ENCODE measurements at regions not wholly inside any gene's neighbourhood (a gene's known extent, or its start where the extent isn't known, plus 50 kb on each side); places are given as distances from the start of the nearest gene placed in this dataset.

DNA sequence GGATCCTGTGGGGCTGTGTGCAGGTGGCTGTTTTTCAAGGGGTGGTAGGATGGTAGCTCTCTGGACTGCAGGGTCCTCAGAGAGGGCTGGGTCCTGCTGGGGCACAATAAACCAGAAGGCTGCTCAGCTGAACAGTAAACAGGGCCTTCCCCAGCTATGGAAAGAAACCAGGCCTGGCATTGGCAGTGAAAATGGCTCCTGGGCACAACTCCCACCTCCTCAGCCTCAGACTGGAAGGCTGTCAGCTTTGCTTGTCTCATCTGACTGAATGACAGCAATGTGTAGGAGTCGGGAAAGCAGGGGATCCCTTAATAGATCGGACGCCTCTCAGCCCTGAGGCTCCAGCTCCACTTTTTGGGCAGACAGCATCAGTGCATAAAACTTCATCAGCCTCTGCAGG lies 59.8 kb upstream of the NLRP1 start:
- Mint-ChIP-seq H3K4me1 (no peaks in the 10 kb centered on the region), H3K36me3 (ENCODE audit: low read depth) (no peaks in the 10 kb centered on the region), H3K4me3 (no peak overlapping the region), H3K9me3 (no peaks in the 10 kb centered on the region), H3K27ac (no peak overlapping the region), H3K27me3 (ENCODE audit: insufficient read depth, low read depth, poor library complexity) (peaks cover 2% of the 10 kb centered on the region)
- Histone ChIP-seq H3K27ac (ENCODE audit: low read depth) (no peak overlapping the region), H3K36me3 (ENCODE audit: insufficient read depth) (no peaks in the 10 kb centered on the region), H3K9me2 (ENCODE audit: insufficient read depth) (peaks cover 3% of the 10 kb centered on the region; the same call in 1 of the 2 replicates), H4K20me1 (replicated peaks; ENCODE audit: insufficient read depth) (no peaks in the 10 kb centered on the region), H3K4me1 (ENCODE audit: insufficient read depth) (no peaks in the 10 kb centered on the region), H3K79me2 (replicated peaks; ENCODE audit: insufficient read depth) (no peaks in the 10 kb centered on the region), H2AFZ (no peak overlapping the region), H3K4me2 (no peak overlapping the region), H3F3A (replicated peaks; ENCODE audit: low read depth) (no peaks in the 10 kb centered on the region), H3K27me3 (ENCODE audit: insufficient read depth) (no peaks in the 10 kb centered on the region), H3K4me3 (no peak overlapping the region)
- DNase-seq (ENCODE audit: low spot score) (no peak), ATAC-seq (no peak)
- TF ChIP-seq CREB1 (CRISPR knock-in tag; IDR thresholded peaks at IDR 0.05; ENCODE audit: low read depth) (no peak), EZH2phosphoT487 (IDR thresholded peaks at IDR 0.05; ENCODE audit: unreplicated experiment) (no peak), NANOG (IDR thresholded peaks at IDR 0.05; ENCODE audit: borderline replicate concordance) (no peak), ZNF114 (CRISPR knock-in tag; IDR thresholded peaks at IDR 0.05) (no peak), POLR2AphosphoS5 (IDR thresholded peaks at IDR 0.05; ENCODE audit: low read depth) (no peak), EZH2 (IDR thresholded peaks at IDR 0.05; ENCODE audit: low read depth, unreplicated experiment) (no peak), JUNB (IDR thresholded peaks at IDR 0.05; ENCODE audit: unreplicated experiment) (no peak), ZNF331 (CRISPR knock-in tag; IDR thresholded peaks at IDR 0.05; ENCODE audit: low read depth) (no peak), STAT1 (IDR thresholded peaks at IDR 0.05; ENCODE audit: unreplicated experiment) (no peak)
- TF ChIP-seq, protein P1, sequence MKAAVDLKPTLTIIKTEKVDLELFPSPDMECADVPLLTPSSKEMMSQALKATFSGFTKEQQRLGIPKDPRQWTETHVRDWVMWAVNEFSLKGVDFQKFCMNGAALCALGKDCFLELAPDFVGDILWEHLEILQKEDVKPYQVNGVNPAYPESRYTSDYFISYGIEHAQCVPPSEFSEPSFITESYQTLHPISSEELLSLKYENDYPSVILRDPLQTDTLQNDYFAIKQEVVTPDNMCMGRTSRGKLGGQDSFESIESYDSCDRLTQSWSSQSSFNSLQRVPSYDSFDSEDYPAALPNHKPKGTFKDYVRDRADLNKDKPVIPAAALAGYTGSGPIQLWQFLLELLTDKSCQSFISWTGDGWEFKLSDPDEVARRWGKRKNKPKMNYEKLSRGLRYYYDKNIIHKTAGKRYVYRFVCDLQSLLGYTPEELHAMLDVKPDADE (IDR thresholded peaks at IDR 0.05), result no peak
- TF ChIP-seq, protein P2, sequence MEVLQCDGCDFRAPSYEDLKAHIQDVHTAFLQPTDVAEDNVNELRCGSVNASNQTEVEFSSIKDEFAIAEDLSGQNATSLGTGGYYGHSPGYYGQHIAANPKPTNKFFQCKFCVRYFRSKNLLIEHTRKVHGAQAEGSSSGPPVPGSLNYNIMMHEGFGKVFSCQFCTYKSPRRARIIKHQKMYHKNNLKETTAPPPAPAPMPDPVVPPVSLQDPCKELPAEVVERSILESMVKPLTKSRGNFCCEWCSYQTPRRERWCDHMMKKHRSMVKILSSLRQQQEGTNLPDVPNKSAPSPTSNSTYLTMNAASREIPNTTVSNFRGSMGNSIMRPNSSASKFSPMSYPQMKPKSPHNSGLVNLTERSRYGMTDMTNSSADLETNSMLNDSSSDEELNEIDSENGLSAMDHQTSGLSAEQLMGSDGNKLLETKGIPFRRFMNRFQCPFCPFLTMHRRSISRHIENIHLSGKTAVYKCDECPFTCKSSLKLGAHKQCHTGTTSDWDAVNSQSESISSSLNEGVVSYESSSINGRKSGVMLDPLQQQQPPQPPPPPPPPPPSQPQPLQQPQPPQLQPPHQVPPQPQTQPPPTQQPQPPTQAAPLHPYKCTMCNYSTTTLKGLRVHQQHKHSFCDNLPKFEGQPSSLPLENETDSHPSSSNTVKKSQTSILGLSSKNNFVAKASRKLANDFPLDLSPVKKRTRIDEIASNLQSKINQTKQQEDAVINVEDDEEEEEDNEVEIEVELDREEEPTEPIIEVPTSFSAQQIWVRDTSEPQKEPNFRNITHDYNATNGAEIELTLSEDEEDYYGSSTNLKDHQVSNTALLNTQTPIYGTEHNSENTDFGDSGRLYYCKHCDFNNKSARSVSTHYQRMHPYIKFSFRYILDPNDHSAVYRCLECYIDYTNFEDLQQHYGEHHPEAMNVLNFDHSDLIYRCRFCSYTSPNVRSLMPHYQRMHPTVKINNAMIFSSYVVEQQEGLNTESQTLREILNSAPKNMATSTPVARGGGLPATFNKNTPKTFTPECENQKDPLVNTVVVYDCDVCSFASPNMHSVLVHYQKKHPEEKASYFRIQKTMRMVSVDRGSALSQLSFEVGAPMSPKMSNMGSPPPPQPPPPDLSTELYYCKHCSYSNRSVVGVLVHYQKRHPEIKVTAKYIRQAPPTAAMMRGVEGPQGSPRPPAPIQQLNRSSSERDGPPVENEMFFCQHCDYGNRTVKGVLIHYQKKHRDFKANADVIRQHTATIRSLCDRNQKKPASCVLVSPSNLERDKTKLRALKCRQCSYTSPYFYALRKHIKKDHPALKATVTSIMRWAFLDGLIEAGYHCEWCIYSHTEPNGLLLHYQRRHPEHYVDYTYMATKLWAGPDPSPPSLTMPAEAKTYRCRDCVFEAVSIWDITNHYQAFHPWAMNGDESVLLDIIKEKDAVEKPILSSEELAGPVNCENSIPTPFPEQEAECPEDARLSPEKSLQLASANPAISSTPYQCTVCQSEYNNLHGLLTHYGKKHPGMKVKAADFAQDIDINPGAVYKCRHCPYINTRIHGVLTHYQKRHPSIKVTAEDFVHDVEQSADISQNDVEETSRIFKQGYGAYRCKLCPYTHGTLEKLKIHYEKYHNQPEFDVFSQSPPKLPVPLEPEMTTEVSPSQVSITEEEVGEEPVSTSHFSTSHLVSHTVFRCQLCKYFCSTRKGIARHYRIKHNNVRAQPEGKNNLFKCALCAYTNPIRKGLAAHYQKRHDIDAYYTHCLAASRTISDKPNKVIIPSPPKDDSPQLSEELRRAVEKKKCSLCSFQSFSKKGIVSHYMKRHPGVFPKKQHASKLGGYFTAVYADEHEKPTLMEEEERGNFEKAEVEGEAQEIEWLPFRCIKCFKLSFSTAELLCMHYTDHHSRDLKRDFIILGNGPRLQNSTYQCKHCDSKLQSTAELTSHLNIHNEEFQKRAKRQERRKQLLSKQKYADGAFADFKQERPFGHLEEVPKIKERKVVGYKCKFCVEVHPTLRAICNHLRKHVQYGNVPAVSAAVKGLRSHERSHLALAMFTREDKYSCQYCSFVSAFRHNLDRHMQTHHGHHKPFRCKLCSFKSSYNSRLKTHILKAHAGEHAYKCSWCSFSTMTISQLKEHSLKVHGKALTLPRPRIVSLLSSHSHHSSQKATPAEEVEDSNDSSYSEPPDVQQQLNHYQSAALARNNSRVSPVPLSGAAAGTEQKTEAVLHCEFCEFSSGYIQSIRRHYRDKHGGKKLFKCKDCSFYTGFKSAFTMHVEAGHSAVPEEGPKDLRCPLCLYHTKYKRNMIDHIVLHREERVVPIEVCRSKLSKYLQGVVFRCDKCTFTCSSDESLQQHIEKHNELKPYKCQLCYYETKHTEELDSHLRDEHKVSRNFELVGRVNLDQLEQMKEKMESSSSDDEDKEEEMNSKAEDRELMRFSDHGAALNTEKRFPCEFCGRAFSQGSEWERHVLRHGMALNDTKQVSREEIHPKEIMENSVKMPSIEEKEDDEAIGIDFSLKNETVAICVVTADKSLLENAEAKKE (CRISPR knock-in tag; IDR thresholded peaks at IDR 0.05), result no peak
- TF ChIP-seq, protein P3, sequence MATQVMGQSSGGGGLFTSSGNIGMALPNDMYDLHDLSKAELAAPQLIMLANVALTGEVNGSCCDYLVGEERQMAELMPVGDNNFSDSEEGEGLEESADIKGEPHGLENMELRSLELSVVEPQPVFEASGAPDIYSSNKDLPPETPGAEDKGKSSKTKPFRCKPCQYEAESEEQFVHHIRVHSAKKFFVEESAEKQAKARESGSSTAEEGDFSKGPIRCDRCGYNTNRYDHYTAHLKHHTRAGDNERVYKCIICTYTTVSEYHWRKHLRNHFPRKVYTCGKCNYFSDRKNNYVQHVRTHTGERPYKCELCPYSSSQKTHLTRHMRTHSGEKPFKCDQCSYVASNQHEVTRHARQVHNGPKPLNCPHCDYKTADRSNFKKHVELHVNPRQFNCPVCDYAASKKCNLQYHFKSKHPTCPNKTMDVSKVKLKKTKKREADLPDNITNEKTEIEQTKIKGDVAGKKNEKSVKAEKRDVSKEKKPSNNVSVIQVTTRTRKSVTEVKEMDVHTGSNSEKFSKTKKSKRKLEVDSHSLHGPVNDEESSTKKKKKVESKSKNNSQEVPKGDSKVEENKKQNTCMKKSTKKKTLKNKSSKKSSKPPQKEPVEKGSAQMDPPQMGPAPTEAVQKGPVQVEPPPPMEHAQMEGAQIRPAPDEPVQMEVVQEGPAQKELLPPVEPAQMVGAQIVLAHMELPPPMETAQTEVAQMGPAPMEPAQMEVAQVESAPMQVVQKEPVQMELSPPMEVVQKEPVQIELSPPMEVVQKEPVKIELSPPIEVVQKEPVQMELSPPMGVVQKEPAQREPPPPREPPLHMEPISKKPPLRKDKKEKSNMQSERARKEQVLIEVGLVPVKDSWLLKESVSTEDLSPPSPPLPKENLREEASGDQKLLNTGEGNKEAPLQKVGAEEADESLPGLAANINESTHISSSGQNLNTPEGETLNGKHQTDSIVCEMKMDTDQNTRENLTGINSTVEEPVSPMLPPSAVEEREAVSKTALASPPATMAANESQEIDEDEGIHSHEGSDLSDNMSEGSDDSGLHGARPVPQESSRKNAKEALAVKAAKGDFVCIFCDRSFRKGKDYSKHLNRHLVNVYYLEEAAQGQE (IDR thresholded peaks at IDR 0.05; ENCODE audit: unreplicated experiment), result no peak
- TF ChIP-seq, protein P4, sequence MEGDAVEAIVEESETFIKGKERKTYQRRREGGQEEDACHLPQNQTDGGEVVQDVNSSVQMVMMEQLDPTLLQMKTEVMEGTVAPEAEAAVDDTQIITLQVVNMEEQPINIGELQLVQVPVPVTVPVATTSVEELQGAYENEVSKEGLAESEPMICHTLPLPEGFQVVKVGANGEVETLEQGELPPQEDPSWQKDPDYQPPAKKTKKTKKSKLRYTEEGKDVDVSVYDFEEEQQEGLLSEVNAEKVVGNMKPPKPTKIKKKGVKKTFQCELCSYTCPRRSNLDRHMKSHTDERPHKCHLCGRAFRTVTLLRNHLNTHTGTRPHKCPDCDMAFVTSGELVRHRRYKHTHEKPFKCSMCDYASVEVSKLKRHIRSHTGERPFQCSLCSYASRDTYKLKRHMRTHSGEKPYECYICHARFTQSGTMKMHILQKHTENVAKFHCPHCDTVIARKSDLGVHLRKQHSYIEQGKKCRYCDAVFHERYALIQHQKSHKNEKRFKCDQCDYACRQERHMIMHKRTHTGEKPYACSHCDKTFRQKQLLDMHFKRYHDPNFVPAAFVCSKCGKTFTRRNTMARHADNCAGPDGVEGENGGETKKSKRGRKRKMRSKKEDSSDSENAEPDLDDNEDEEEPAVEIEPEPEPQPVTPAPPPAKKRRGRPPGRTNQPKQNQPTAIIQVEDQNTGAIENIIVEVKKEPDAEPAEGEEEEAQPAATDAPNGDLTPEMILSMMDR (conservative IDR thresholded peaks at IDR 0.05; ENCODE audit: low read depth in 2 of 2), result no peak
